GM13976 (cell line): ENCODE measurements at regions not wholly inside any gene's neighbourhood (a gene's known extent, or its start where the extent isn't known, plus 50 kb on each side); places are given as distances from the start of the nearest gene placed in this dataset.

ENCODE experiments used
- DNase-seq: peaks from one replicate; pipeline ENCODE4 v3.0.0; 2012; ENCODE audit warnings: low spot score
- in situ Hi-C: fragments of 300-500 bp; cut with MboI; formaldehyde crosslinking; loops from one replicate; pipeline ENCODE4 v1.12.0; 2022; ENCODE audit warnings: low sequenced_read_pairs, mixed read lengths, inconsistent platforms; ENCODE audit not compliant: unreplicated experiment
- TF ChIP-seq, protein P1 (sequence below): IDR thresholded peaks from 2 replicates; pipeline ENCODE4 v1.5.1; 2012; ENCODE audit warnings: borderline replicate concordance, mild to moderate bottlenecking; ENCODE audit not compliant: insufficient read depth; ENCODE audit errors: extremely low read depth, missing control alignments, control extremely low read depth

DNA sequence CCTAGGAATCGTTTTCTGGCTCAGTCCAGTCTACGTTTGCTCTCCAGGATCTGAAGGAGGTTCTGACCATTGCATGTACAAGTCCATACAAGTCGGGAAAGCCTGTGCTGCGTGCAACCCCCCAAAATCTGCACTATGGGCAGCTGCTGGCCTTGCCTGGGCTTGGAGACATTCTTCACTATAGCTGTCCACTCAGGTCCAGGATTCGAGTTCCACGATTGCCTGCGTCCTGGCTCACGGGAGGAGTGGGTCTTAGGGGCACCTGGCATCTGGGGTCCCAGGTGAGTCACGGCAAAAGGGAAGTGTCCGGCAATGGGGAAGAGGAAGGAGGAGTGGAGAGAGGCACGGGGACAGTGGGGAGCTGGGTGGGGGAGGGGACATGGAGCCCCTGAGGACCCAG lies 563.0 kb downstream of the BRD1 start:
- no peak for DNase-seq
- in situ Hi-C loops: no loop called here
- TF ChIP-seq, protein P1, sequence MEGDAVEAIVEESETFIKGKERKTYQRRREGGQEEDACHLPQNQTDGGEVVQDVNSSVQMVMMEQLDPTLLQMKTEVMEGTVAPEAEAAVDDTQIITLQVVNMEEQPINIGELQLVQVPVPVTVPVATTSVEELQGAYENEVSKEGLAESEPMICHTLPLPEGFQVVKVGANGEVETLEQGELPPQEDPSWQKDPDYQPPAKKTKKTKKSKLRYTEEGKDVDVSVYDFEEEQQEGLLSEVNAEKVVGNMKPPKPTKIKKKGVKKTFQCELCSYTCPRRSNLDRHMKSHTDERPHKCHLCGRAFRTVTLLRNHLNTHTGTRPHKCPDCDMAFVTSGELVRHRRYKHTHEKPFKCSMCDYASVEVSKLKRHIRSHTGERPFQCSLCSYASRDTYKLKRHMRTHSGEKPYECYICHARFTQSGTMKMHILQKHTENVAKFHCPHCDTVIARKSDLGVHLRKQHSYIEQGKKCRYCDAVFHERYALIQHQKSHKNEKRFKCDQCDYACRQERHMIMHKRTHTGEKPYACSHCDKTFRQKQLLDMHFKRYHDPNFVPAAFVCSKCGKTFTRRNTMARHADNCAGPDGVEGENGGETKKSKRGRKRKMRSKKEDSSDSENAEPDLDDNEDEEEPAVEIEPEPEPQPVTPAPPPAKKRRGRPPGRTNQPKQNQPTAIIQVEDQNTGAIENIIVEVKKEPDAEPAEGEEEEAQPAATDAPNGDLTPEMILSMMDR: no peak

DNA sequence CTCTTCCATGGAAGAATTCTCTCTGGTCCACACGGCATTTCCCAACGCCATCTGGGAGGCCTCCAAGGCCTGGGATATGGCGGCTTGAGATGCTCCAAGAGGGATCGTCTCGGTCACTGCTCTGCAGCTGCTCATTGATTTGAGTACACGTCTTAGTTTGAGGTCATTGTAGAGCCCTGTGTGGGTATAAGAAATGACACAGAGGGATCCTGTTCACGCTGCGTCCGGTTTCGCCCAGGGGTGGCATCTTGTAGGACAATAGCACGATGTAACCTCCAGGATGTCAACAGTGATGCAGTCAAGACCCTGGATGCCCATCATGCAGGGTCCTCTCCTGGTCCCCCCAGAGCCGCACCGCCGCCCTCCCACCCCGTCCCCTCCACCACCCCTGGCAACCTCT lies 564.6 kb downstream of the BRD1 start:
- TF ChIP-seq, protein P1: no peak
- DNase-seq: no peak
- in situ Hi-C loops: no loop called here

DNA sequence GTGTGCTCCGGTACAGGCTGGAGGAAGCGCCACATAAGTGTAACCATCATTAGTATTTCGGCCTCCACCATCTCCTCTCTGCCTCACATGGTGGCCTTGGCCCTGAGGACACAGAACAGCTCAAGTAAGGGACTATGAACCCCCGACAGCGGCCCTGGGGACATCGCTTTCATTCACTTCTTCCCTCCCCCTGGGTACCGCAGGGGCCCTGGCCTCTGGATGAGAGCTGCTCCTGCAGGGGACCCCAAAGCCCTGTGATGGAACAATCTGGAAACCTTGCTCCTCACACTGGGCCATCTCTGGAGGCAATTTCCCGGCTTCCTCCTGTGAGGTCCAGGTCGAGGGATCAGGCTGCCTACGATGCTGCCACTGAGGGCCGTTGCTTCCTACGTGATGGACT lies 565.5 kb downstream of the BRD1 start:
- in situ Hi-C loops: no loop called here
- TF ChIP-seq, protein P1: no peak
- no peak for DNase-seq

DNA sequence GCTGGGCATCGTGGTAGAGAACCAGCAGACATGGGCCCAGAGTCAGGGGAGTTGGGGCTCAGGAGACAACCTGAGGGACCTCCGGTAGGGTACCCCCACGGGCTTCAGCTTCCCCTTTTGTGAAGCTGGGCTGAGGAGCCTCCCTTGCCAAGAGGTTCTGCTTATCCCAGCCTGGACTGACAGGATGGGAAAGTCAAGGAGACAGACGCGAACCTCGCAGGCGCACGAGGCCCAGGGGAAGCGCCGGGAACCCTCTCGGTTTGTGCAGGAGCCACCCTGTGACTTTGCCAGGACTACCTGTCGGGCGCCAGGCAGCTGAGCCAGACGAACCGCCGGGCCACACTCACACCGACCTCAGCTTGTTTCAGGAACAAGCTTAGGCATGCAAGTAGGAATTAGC lies 566.1 kb downstream of the BRD1 start:
- in situ Hi-C loops: no loop called here
- TF ChIP-seq, protein P1: no peak
- DNase-seq: no peak

DNA sequence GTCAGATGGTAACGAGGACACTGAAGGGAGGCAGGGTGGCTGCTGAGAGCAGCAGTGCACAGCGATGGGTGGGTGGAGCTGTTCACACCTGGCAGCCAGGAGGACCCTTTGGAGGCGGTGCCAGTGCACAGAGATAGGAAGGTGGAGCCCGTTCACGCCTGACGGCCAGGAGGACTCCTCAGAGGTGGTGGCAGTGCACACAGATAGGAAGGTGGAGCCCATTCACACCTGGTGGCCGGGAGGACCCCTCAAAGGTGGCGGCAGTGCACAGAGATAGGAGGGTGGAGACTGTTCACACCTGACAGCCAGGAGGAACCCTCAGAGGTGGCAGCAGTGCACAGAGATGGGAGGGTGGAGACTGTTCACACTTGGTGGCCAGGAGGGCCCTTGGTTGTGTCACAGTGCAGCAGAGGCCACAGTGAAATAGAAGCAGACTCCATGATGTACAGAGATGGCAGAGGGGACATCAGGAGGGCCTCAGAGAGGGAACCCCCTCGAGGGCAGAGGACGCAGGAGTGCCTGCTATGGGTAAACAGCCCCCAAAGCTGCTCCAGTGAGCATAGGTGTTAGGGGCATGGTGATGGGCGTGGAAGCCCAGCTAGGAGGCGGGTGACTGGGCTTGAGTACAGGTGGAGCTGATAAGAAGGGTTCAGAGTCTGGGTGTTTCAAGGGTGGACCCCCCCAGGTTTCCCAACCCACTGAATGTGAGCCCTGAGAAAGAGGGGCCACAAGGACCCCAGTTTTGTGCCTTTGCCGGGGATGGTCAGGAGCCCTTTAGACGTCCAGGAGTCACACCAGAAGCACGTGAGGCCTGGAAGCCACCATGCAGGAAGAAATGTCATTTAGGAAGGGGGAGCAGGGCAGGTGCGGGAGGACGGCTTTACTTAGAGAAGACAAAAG lies 566.7 kb downstream of the BRD1 start:
- TF ChIP-seq, protein P1: no peak
- in situ Hi-C loops: no loop called here

DNA sequence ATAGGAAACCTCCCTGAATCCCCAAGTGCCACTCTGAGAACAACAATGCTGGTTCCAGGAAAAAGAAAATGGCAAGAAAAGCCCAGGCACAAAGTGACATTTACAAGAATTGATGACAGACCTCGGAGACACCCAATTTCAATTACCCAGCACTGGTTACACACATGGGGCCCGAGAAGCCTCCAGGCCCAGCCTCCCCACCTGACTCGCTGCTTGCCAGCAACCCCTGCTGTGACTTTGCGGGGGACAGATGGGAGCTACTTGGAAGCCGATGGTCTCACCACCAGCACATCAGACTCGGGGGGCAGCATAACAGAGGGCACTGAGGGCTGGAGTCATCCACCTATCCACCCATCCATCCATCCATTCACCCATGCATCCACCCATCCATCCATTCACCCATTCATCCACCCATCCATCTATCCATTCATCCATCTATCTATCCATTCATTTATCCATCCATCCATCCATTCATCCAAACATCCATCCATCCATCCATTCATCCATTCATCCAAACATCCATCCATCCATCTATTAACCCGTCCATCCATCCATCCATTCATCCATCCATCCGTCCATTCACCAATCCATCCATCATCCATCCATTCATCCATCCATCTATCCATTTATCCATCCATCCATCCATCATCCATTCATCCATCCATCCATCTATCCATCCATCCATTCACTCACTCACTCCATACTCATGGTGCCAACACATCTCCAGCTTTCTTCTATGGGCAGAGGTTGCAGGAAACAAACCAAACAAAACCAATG lies 567.6 kb downstream of the BRD1 start:
- in situ Hi-C loops: no loop called here
- DNase-seq: no peak
- TF ChIP-seq, protein P1: no peak

More for the DNA sequence above, 566.7 kb downstream of the BRD1 start:
- DNase-seq: no peak
